SK-N-SH (cell line): ENCODE measurements at regions not wholly inside any gene's neighbourhood (a gene's known extent, or its start where the extent isn't known, plus 50 kb on each side); places are given as distances from the start of the nearest gene placed in this dataset.

ENCODE experiments used
- CTCF ChIA-PET: fragments of 300-600, 350-600 bp; formaldehyde crosslinking; extraction: SDS; loops from one replicate; lab custom pipeline; 2021; lab: Yijun Ruan, JAX
- POLR2A ChIA-PET: fragments of 350-600 bp; sonication (Branson Sonifier 250); formaldehyde crosslinking; extraction: SDS; loops from one replicate; lab custom pipeline; 2020; ENCODE audit warnings: antibody characterized with exemption, inconsistent platforms; lab: Yijun Ruan, JAX
- DNase-seq: peaks from one replicate; pipeline ENCODE4 v3.0.0; 2012
- H2AFZ ChIP-seq: fragments of 200-600 bp; sonication (generic); 2 replicates; pipeline ENCODE4 v1.8.1; 2016; ENCODE audit warnings: antibody characterized with exemption, mild to moderate bottlenecking, low read depth
- H3F3A ChIP-seq: fragments of 200-600 bp; sonication (generic); replicated peaks from 2 replicates; pipeline ENCODE3; 2016; ENCODE audit warnings: antibody characterized with exemption, mild to moderate bottlenecking; ENCODE audit not compliant: insufficient read depth
- H3K27ac ChIP-seq, 2 experiments: fragments of 200-500 bp in 1 of 2; fragments of 200-600 bp in 1 of 2; sonication (Bioruptor generic) in 1 of 2; sonication (generic), shearing (Covaris generic) in 1 of 2; 2 replicates each; pipeline versions ENCODE4 v1.5.1 to v1.6.1; 2014 to 2016; ENCODE audit warnings: low read depth in 2 of 2, inconsistent platforms in 1 of 2, low read length in 1 of 2, mild to moderate bottlenecking in 1 of 2, mixed read lengths in 1 of 2
- H3K27me3 ChIP-seq: fragments of 200-600 bp; sonication (generic), shearing (Covaris generic); 2 replicates; pipeline ENCODE4 v1.6.1; 2016; ENCODE audit warnings: mixed run types; ENCODE audit not compliant: insufficient read depth
- H3K36me3 ChIP-seq, 2 experiments: fragments of 200-500 bp in 1 of 2; fragments of 200-600 bp in 1 of 2; sonication (Bioruptor generic) in 1 of 2; sonication (generic) in 1 of 2; replicated peaks in 1 of 2; 2 replicates each; pipeline versions ENCODE3 to v1.5.1; 2014 to 2016; ENCODE audit warnings: low read length in 1 of 2, mild to moderate bottlenecking in 1 of 2; ENCODE audit not compliant: insufficient read depth in 2 of 2, control insufficient read depth in 1 of 2
- H3K4me1 ChIP-seq, 2 experiments: fragments of 200-500 bp in 1 of 2; fragments of 200-600 bp in 1 of 2; sonication (Bioruptor generic) in 1 of 2; sonication (generic), shearing (Covaris generic) in 1 of 2; 2 replicates each; pipeline versions ENCODE4 v1.5.1 to v1.6.1; 2014 to 2016; ENCODE audit warnings: low read depth in 1 of 2, low read length in 1 of 2, mixed run types in 1 of 2; ENCODE audit not compliant: insufficient read depth in 2 of 2, control insufficient read depth in 1 of 2
- H3K4me2 ChIP-seq: fragments of 200-600 bp; sonication (generic), shearing (Covaris generic); 2 replicates; pipeline ENCODE4 v1.6.1; 2017; ENCODE audit warnings: mixed run types
- H3K4me3 ChIP-seq, 2 experiments: fragments of 200-500 bp in 1 of 2; fragments of 200-600 bp in 1 of 2; sonication (Bioruptor generic) in 1 of 2; sonication (generic), shearing (Covaris generic) in 1 of 2; 2 replicates each; pipeline versions ENCODE4 v1.5.1 to v1.8.1; 2014 to 2016; ENCODE audit warnings: low read depth in 2 of 2, inconsistent platforms in 1 of 2, low read length in 1 of 2, mild to moderate bottlenecking in 1 of 2, mixed read lengths in 1 of 2, moderate library complexity in 1 of 2
- H3K79me2 ChIP-seq: fragments of 200-600 bp; sonication (generic); 2 replicates; pipeline ENCODE4 v1.8.1; 2017; ENCODE audit warnings: mild to moderate bottlenecking; ENCODE audit not compliant: insufficient read depth
- H3K9ac ChIP-seq: fragments of 200-600 bp; sonication (generic); 2 replicates; pipeline ENCODE4 v1.6.1; 2017; ENCODE audit warnings: mixed run types
- H3K9me2 ChIP-seq: fragments of 200-600 bp; sonication (generic); 2 replicates; pipeline ENCODE4 v1.6.1; 2017; ENCODE audit warnings: mixed run types
- H3K9me3 ChIP-seq: fragments of 200-600 bp; sonication (generic); 2 replicates; pipeline ENCODE4 v1.6.1; 2017; ENCODE audit warnings: mixed run types, mild to moderate bottlenecking, moderate library complexity
- H4K20me1 ChIP-seq: fragments of 200-600 bp; sonication (generic); 2 replicates; pipeline ENCODE4 v1.6.1; 2017; ENCODE audit warnings: mild to moderate bottlenecking, mixed run types; ENCODE audit not compliant: insufficient read depth
- EP300 ChIP-seq, 2 experiments: IDR thresholded peaks; 2 replicates each; pipeline versions ENCODE4 v1.4.0 to v1.6.1; 2012; ENCODE audit warnings: borderline replicate concordance in 1 of 2, low read depth in 1 of 2, low read length in 1 of 2
- EZH2phosphoT487 ChIP-seq: fragments of 200-600 bp; sonication (generic); IDR thresholded peaks from 2 replicates; pipeline ENCODE4 v1.6.1; 2017; ENCODE audit warnings: low read depth, mixed run types, mild to moderate bottlenecking, antibody characterized with exemption, moderate library complexity, borderline replicate concordance
- FOSL2 ChIP-seq: IDR thresholded peaks from 2 replicates; pipeline ENCODE4 v1.4.0; 2012; ENCODE audit warnings: low read depth, mild to moderate bottlenecking, moderate library complexity, borderline replicate concordance
- GABPA ChIP-seq: IDR thresholded peaks from 2 replicates; pipeline ENCODE4 v1.4.0; 2012; ENCODE audit warnings: low read depth, mild to moderate bottlenecking
- GATA2 ChIP-seq: sonication (generic); formaldehyde crosslinking; IDR thresholded peaks from 2 replicates; pipeline ENCODE4 v1.5.0; 2020; ENCODE audit warnings: mild to moderate bottlenecking, missing genetic modification reagents
- IRF3 ChIP-seq: fragments of 150-350 bp; IDR thresholded peaks from 2 replicates; pipeline ENCODE4 v1.6.1; 2016; ENCODE audit warnings: mild to moderate bottlenecking, low read depth, low read length
- JUND ChIP-seq: IDR thresholded peaks from 2 replicates; pipeline ENCODE4 v1.4.0; 2012
- MEF2A ChIP-seq: IDR thresholded peaks from 2 replicates; pipeline ENCODE4 v1.4.0; 2012; ENCODE audit warnings: low read depth, borderline replicate concordance
- POLR2AphosphoS5 ChIP-seq: IDR thresholded peaks from 2 replicates; pipeline ENCODE4 v1.6.1; 2012; ENCODE audit warnings: low read depth, low read length
- RXRA ChIP-seq: IDR thresholded peaks from 2 replicates; pipeline ENCODE4 v1.4.0; 2012; ENCODE audit warnings: low read depth, mild to moderate bottlenecking, borderline replicate concordance
- SMC3 ChIP-seq: IDR thresholded peaks from 2 replicates; pipeline ENCODE4 v1.6.1; 2012; ENCODE audit warnings: low read depth, low read length, improper control_type of control experiment
- TAF1 ChIP-seq: IDR thresholded peaks from 2 replicates; pipeline ENCODE4 v1.6.1; 2012; ENCODE audit warnings: low read depth, mild to moderate bottlenecking, low read length, moderate library complexity, borderline replicate concordance
- TCF12 ChIP-seq: IDR thresholded peaks from 2 replicates; pipeline ENCODE4 v1.4.0; 2012
- YY1 ChIP-seq: IDR thresholded peaks from 2 replicates; pipeline ENCODE4 v1.4.0; 2012; ENCODE audit warnings: low read depth, mild to moderate bottlenecking
- ZBTB33 ChIP-seq: IDR thresholded peaks from 2 replicates; pipeline ENCODE4 v1.4.0; 2012; ENCODE audit warnings: low read depth, borderline replicate concordance
- WGBS: methylation state at CpG from one replicate; pipeline ENCODE4 v1.1.6; 2017; ENCODE audit warnings: low lambda C conversion rate; 5-methylcytosine and 5-hydroxymethylcytosine counted together
- TF ChIP-seq, protein P1 (sequence below): IDR thresholded peaks from 2 replicates; pipeline ENCODE4 v1.4.0; 2012; ENCODE audit warnings: low read depth, borderline replicate concordance
- TF ChIP-seq, protein P2 (sequence below): IDR thresholded peaks from 2 replicates; pipeline ENCODE4 v1.6.1; 2012; ENCODE audit warnings: mild to moderate bottlenecking, low read depth, low read length, moderate library complexity

DNA sequence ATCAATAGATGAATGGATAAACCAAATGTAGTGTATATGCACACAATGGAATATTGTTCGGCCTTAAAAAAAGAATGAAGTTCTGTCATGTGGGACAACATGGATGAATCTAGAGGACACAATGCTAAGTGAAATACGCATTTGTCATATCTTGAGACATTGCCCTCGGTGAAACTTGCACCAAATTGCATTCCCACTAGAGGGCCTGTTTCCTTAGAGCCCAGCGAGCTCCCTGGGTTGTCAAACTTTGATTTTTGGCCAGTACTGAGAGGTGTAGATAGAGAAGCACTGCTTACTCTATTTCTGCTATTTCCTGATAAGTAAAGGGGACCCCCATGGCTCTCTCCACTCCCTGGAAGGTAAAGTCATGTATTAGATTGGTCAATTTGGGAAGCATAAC lies 157.1 kb downstream of the GPAM start:
- CTCF ChIA-PET: interaction anchor here (1.2 kb wide), 1 partner anchor 111 kb away, joined by 6 read pairs; no protein-coding TSS in a partner anchor
- TF ChIP-seq, protein P1, sequence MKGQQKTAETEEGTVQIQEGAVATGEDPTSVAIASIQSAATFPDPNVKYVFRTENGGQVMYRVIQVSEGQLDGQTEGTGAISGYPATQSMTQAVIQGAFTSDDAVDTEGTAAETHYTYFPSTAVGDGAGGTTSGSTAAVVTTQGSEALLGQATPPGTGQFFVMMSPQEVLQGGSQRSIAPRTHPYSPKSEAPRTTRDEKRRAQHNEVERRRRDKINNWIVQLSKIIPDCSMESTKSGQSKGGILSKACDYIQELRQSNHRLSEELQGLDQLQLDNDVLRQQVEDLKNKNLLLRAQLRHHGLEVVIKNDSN: no peak
- TF ChIP-seq EP300 (IDR thresholded peaks at IDR 0.05; ENCODE audit: borderline replicate concordance in 1 of 2, low read depth in 1 of 2, low read length in 1 of 2): no peak
- TF ChIP-seq ZBTB33: no peak
- TF ChIP-seq TCF12: no peak
- TF ChIP-seq EZH2phosphoT487: no peak
- TF ChIP-seq MEF2A: no peak
- no peak for TF ChIP-seq TAF1
- no peak for TF ChIP-seq GABPA
- no peak for TF ChIP-seq POLR2AphosphoS5
- TF ChIP-seq RXRA: no peak
- TF ChIP-seq, protein P2, sequence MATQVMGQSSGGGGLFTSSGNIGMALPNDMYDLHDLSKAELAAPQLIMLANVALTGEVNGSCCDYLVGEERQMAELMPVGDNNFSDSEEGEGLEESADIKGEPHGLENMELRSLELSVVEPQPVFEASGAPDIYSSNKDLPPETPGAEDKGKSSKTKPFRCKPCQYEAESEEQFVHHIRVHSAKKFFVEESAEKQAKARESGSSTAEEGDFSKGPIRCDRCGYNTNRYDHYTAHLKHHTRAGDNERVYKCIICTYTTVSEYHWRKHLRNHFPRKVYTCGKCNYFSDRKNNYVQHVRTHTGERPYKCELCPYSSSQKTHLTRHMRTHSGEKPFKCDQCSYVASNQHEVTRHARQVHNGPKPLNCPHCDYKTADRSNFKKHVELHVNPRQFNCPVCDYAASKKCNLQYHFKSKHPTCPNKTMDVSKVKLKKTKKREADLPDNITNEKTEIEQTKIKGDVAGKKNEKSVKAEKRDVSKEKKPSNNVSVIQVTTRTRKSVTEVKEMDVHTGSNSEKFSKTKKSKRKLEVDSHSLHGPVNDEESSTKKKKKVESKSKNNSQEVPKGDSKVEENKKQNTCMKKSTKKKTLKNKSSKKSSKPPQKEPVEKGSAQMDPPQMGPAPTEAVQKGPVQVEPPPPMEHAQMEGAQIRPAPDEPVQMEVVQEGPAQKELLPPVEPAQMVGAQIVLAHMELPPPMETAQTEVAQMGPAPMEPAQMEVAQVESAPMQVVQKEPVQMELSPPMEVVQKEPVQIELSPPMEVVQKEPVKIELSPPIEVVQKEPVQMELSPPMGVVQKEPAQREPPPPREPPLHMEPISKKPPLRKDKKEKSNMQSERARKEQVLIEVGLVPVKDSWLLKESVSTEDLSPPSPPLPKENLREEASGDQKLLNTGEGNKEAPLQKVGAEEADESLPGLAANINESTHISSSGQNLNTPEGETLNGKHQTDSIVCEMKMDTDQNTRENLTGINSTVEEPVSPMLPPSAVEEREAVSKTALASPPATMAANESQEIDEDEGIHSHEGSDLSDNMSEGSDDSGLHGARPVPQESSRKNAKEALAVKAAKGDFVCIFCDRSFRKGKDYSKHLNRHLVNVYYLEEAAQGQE: no peak
- TF ChIP-seq GATA2 (CRISPR knock-in tag): no peak
- no peak for TF ChIP-seq JUND
- no peak for TF ChIP-seq SMC3
- no peak for TF ChIP-seq FOSL2
- TF ChIP-seq IRF3: no peak
- no peak for TF ChIP-seq YY1

More for the DNA sequence above, 157.1 kb downstream of the GPAM start:
- no peak overlapping the region for H3K4me2 ChIP-seq
- no peaks in the 10 kb centered on the region for H4K20me1 ChIP-seq
- no peak overlapping the region for H2AFZ ChIP-seq
- peaks cover 5% of the 10 kb centered on the region; the same call in 1 of the 2 replicates for H3K9me3 ChIP-seq
- no peak for DNase-seq
- POLR2A ChIA-PET: no interaction called here
- no peaks in the 10 kb centered on the region for H3K36me3 ChIP-seq
- no peaks in the 10 kb centered on the region for H3K79me2 ChIP-seq
- no peak overlapping the region for H3K27ac ChIP-seq
- WGBS: 12% methylated on average over 4 of the region's 4 CpGs
- H3F3A ChIP-seq: no peaks in the 10 kb centered on the region
- H3K27me3 ChIP-seq: no peaks in the 10 kb centered on the region
- no peaks in the 10 kb centered on the region for H3K9me2 ChIP-seq
- H3K4me1 ChIP-seq: peaks cover 0 to 4% of the 10 kb centered on the region in 2 experiments; a peak in 1 of 4 replicates
- H3K4me3 ChIP-seq: no peak overlapping the region
- H3K9ac ChIP-seq: no peak overlapping the region
